ENCODE measurements at regions not wholly inside any gene's neighbourhood (a gene's known extent, or its start where the extent isn't known, plus 50 kb on each side); places are given as distances from the start of the nearest gene placed in this dataset.

DNA sequence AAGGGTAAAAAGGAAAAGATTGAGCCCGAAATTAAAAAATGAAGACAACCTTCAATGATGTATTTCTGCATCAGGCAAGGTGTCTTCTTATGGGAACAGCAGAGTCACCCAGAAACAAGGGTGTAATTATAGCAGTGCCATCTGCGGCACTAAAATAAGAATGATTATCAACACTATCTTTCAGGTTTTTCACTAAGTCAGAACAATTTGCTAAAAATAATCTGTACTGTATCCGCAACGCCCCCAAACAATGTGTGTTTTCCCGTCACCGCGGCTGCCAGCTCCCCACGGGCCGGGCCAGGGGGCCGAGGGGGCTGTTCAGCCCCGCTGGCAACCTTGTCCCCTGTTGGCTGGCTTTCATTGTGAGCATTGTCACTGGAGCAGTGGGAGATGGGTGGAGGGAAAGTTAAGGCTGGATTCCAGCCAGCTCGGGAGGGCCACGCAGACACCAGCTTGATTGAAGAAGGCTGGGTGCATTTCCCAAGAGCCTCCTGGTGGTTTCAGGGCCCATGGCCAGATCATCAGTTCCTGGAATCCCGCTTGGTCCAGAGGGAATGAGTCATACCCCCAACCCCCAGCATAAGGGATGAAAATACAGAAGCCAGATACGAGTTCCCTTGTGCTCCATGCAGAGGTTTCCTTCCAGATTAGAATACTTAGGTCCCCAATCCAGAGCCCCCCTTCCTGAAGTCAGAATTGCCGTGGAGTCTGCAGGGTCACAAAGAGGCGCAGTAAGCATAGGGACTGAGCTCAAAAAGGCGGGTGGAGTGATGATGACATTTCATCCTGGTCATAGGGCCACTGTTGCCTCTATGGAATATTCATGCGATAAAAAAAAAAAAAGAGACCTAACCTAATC, 90.2 kb upstream of the KLF13 start:
- peak overlapping the region; percentile 71 for H3K9ac ChIP-seq (ENCODE audit: low read length)
- no peaks in the 10 kb centered on the region for H3K79me2 ChIP-seq (ENCODE audit: low read length)
- H3K4me2 ChIP-seq (ENCODE audit: low read depth, low read length, poor library complexity, severe bottlenecking), result peak overlapping the region; percentile 70
- H4K20me1 ChIP-seq (ENCODE audit: insufficient read depth, low read depth, low read length), result no peaks in the 10 kb centered on the region
- H3K9me3 ChIP-seq (ENCODE audit: low read length), result no peaks in the 10 kb centered on the region
- peaks cover 71% of the 10 kb centered on the region for H3K4me1 ChIP-seq (ENCODE audit: low read length)
- no peaks in the 10 kb centered on the region; the same call in 1 of the 2 replicates for H3K27me3 ChIP-seq (ENCODE audit: low read length)
- H2AFZ ChIP-seq (ENCODE audit: low read length), result 0 out of 2 replicates have a peak overlapping the region, but pooled peaks have one; percentile 14
- peak; percentile 92 for DNase-seq
- peak overlapping the region; percentile 99 for H3K27ac ChIP-seq (ENCODE audit: low read length)
- peak overlapping the region; percentile 36 for H3K4me3 ChIP-seq (ENCODE audit: low read length)
- no peaks in the 10 kb centered on the region for H3K9me2 ChIP-seq (replicated peaks; ENCODE audit: insufficient read depth, low read length)
- H3K36me3 ChIP-seq (ENCODE audit: insufficient read depth, low read length), result no peaks in the 10 kb centered on the region

DNA sequence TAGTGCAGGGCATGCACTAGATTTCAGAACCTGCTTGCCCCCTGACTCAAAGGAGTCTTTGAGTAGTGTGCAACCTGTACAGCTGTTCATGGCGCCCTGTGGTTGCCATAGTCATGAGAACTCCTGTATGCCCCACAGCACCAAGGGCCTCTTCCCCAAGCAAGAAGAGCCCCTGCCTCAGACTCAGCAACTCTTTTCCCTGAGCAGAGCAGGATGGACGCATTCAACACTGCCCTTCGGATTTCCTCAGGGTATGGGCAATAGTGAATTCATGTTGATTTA, 89.7 kb upstream of the KLF13 start:
- Histone ChIP-seq H3K9me3 (ENCODE audit: low read length) (no peaks in the 10 kb centered on the region), H3K4me3 (ENCODE audit: low read length) (peak overlapping the region; percentile 36; the same call in 1 of the 2 replicates), H3K4me1 (ENCODE audit: low read length) (peaks cover 66% of the 10 kb centered on the region), H3K79me2 (ENCODE audit: low read length) (no peaks in the 10 kb centered on the region), H4K20me1 (ENCODE audit: insufficient read depth, low read depth, low read length) (no peaks in the 10 kb centered on the region), H3K9me2 (replicated peaks; ENCODE audit: insufficient read depth, low read length) (no peaks in the 10 kb centered on the region), H3K9ac (ENCODE audit: low read length) (peak overlapping the region; percentile 71; the same call in 1 of the 2 replicates), H3K27me3 (ENCODE audit: low read length) (no peaks in the 10 kb centered on the region), H3K4me2 (ENCODE audit: low read depth, low read length, poor library complexity, severe bottlenecking) (peak overlapping the region; percentile 70), H3K36me3 (ENCODE audit: insufficient read depth, low read length) (no peaks in the 10 kb centered on the region), H2AFZ (ENCODE audit: low read length) (no peak overlapping the region), H3K27ac (ENCODE audit: low read length) (peak overlapping the region; percentile 99)
- DNase-seq, result no peak

DNA sequence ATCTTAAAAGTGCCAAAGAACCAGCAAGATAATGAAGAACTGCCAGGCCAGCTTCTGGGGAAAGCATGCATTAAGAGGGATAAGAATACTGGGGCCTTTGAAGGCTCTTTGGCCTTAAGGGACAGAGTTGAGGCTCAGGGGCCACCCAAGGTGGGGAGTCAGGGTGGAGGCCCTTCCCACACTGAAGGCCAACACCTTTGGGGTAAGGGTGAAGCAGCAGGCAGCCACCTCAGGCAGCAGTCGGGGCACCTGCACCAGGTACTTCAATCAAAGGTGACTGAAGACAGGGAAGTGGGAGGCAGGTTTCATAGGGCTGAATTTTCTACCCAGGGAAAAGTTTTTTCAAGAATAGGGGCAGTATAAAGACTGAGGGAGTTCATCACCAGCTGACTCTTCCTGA, 87.7 kb upstream of the KLF13 start:
- Histone ChIP-seq H3K79me2 (ENCODE audit: low read length) (no peaks in the 10 kb centered on the region), H3K4me2 (ENCODE audit: low read depth, low read length, poor library complexity, severe bottlenecking) (no peak overlapping the region), H2AFZ (ENCODE audit: low read length) (no peak overlapping the region), H3K9ac (ENCODE audit: low read length) (no peak overlapping the region), H3K9me3 (ENCODE audit: low read length) (no peaks in the 10 kb centered on the region), H3K4me3 (ENCODE audit: low read length) (no peak overlapping the region), H3K9me2 (replicated peaks; ENCODE audit: insufficient read depth, low read length) (no peaks in the 10 kb centered on the region), H3K27ac (ENCODE audit: low read length) (no peak overlapping the region; the same call in 1 of the 2 replicates), H3K27me3 (ENCODE audit: low read length) (no peaks in the 10 kb centered on the region), H3K4me1 (ENCODE audit: low read length) (peaks cover 48% of the 10 kb centered on the region), H3K36me3 (ENCODE audit: insufficient read depth, low read length) (no peaks in the 10 kb centered on the region), H4K20me1 (ENCODE audit: insufficient read depth, low read depth, low read length) (no peaks in the 10 kb centered on the region)
- no peak for DNase-seq

DNA sequence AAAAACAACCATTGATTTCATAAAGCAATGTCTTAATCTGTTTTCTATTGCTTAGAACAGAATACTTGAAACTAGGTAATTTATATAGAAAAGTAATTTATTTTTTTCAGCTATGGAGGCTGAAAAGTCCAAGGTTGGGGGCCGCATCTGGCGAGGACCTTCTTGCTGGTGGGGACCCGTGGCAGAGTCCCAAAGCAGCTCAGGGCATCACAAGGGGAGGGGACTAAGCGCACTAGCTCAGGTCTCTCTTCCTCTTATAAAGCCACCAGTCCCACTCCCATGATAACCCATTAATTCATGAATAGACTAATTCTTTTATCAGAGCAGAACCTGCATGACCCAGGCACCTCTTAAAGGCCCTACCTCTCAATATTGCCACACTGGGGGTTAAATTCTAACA, 87.2 kb upstream of the KLF13 start:
- Histone ChIP-seq H3K4me3 (ENCODE audit: low read length) (no peak overlapping the region), H3K9me2 (replicated peaks; ENCODE audit: insufficient read depth, low read length) (no peaks in the 10 kb centered on the region), H3K27me3 (ENCODE audit: low read length) (no peaks in the 10 kb centered on the region), H3K4me1 (ENCODE audit: low read length) (peaks cover 44% of the 10 kb centered on the region), H3K9me3 (ENCODE audit: low read length) (no peaks in the 10 kb centered on the region), H3K27ac (ENCODE audit: low read length) (no peak overlapping the region; the same call in 1 of the 2 replicates), H4K20me1 (ENCODE audit: insufficient read depth, low read depth, low read length) (no peaks in the 10 kb centered on the region), H3K36me3 (ENCODE audit: insufficient read depth, low read length) (no peaks in the 10 kb centered on the region), H2AFZ (ENCODE audit: low read length) (no peak overlapping the region), H3K79me2 (ENCODE audit: low read length) (no peaks in the 10 kb centered on the region), H3K4me2 (ENCODE audit: low read depth, low read length, poor library complexity, severe bottlenecking) (no peak overlapping the region), H3K9ac (ENCODE audit: low read length) (no peak overlapping the region)
- DNase-seq, result no peak

DNA sequence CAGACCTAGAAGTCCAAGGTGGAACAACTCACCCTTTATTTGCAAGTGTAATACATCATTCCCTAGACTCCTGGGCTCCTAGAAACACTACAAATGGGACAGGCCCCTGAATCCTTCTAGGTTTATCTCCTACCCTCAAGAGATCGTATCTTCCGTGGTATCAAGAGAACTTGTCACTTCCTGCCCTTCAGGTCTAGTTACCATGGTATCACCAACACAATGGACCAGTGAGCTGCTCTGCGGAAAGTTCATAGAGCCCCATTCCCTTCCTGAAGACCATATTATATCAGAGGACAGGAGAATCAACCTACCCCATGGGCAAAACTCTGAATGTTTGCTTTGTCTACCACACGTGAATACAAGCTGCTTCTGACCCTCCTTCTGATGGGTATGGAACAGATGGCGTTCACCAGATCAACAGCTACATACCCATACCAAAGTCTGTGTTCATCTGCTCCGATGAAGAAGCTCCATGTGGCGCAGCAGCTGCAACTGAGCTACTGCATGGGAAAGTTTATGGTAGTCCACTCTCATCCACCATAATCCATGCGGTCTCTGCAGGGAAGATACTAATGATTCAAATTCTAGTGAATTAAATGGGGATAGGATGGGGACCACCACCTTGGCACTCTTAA, 84.6 kb upstream of the KLF13 start:
- Histone ChIP-seq H3K36me3 (ENCODE audit: insufficient read depth, low read length) (no peaks in the 10 kb centered on the region; the same call in 1 of the 2 replicates), H3K4me1 (ENCODE audit: low read length) (peaks cover 35% of the 10 kb centered on the region), H3K9me3 (ENCODE audit: low read length) (no peaks in the 10 kb centered on the region), H3K9ac (ENCODE audit: low read length) (no peak overlapping the region), H3K9me2 (replicated peaks; ENCODE audit: insufficient read depth, low read length) (no peaks in the 10 kb centered on the region), H4K20me1 (ENCODE audit: insufficient read depth, low read depth, low read length) (no peaks in the 10 kb centered on the region), H3K4me2 (ENCODE audit: low read depth, low read length, poor library complexity, severe bottlenecking) (no peak overlapping the region), H2AFZ (ENCODE audit: low read length) (no peak overlapping the region), H3K4me3 (ENCODE audit: low read length) (no peak overlapping the region), H3K27ac (ENCODE audit: low read length) (no peak overlapping the region), H3K79me2 (ENCODE audit: low read length) (no peaks in the 10 kb centered on the region), H3K27me3 (ENCODE audit: low read length) (no peaks in the 10 kb centered on the region; the same call in 1 of the 2 replicates)
- no peak for DNase-seq

DNA sequence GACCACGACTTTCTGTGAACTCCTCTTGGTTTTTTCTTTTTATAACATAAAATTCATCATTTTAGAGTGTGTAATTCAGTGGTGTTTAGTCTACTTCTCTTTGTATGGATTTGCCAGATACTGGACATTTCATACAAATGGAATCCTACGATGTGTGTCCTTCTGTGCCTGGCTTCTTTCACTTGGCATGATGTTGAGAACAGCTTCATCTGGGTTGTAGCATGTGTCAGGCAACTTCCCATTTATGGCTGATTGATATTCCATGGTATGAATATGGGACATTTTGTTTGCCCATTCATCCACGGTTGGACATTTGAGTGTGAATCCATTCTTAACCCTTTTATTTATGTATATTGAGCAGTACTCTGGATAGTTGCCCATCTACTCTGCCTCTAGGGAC, 82.7 kb upstream of the KLF13 start:
- Histone ChIP-seq H3K27me3 (ENCODE audit: low read length) (no peaks in the 10 kb centered on the region; the same call in 1 of the 2 replicates), H3K4me3 (ENCODE audit: low read length) (no peak overlapping the region), H3K4me2 (ENCODE audit: low read depth, low read length, poor library complexity, severe bottlenecking) (no peak overlapping the region), H3K9ac (ENCODE audit: low read length) (no peak overlapping the region), H2AFZ (ENCODE audit: low read length) (no peak overlapping the region), H4K20me1 (ENCODE audit: insufficient read depth, low read depth, low read length) (no peaks in the 10 kb centered on the region), H3K9me3 (ENCODE audit: low read length) (no peaks in the 10 kb centered on the region), H3K27ac (ENCODE audit: low read length) (no peak overlapping the region), H3K79me2 (ENCODE audit: low read length) (no peaks in the 10 kb centered on the region), H3K4me1 (ENCODE audit: low read length) (peaks cover 26% of the 10 kb centered on the region), H3K36me3 (ENCODE audit: insufficient read depth, low read length) (no peaks in the 10 kb centered on the region; the same call in 1 of the 2 replicates), H3K9me2 (replicated peaks; ENCODE audit: insufficient read depth, low read length) (no peaks in the 10 kb centered on the region)
- DNase-seq, result no peak

DNA sequence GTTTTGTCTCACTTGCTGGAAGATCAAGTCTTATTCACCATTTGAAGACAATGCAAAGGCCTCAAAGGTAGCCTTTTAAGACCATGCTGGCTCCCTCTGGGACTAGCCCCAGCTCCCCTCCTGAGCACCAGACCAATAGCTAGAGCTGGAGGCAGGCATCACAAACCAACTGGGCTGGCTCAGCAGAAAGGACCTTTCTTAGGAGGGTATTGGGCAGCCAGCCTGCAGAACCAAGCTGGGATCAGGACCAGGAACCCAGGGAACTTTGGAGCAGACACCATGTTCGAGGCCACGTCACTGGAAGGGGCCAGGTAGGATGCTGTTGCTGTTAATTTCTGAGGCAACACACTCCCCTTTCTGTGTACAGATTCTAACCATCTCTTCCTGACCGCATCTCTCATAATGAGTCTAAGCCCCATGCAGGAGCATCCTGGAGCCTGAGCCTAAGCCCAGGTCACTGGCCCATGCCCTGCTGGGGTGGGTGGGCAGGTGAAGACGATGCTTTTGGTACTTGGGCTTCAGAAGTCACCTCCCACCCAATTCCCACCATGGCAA, 81.4 kb upstream of the KLF13 start:
- no peaks in the 10 kb centered on the region; the same call in 1 of the 2 replicates for H3K27me3 ChIP-seq (ENCODE audit: low read length)
- H3K9me2 ChIP-seq (replicated peaks; ENCODE audit: insufficient read depth, low read length), result no peaks in the 10 kb centered on the region
- no peak overlapping the region for H3K4me3 ChIP-seq (ENCODE audit: low read length)
- no peaks in the 10 kb centered on the region for H4K20me1 ChIP-seq (ENCODE audit: insufficient read depth, low read depth, low read length)
- H3K9ac ChIP-seq (ENCODE audit: low read length), result 0 out of 2 replicates have a peak overlapping the region, but pooled peaks have one; percentile 11
- no peak overlapping the region for H3K27ac ChIP-seq (ENCODE audit: low read length)
- DNase-seq, result no peak
- H2AFZ ChIP-seq (ENCODE audit: low read length), result no peak overlapping the region
- H3K79me2 ChIP-seq (ENCODE audit: low read length), result no peaks in the 10 kb centered on the region
- H3K4me1 ChIP-seq (ENCODE audit: low read length), result peaks cover 18% of the 10 kb centered on the region
- H3K4me2 ChIP-seq (ENCODE audit: low read depth, low read length, poor library complexity, severe bottlenecking), result peak overlapping the region; percentile 14
- H3K9me3 ChIP-seq (ENCODE audit: low read length), result no peaks in the 10 kb centered on the region
- no peaks in the 10 kb centered on the region; the same call in 1 of the 2 replicates for H3K36me3 ChIP-seq (ENCODE audit: insufficient read depth, low read length)

DNA sequence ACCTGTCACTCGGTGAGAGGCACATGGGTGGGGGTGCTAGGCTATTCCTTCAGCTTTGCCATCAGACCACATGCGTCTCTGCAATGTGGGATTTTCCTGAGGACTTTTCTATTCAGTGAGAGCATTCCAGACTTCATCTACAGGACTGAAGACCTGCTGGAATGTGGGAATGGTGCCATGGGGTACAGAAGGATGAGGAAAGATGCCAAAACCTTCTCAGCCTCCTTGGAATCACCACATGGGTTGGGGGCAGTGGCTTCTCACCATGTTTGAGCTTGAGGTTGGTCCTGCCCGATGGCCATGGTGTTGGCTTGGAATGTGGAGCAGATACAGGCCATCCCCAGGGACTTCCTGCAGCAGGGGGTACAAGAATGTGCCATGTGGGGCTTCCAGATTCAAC, 80.9 kb upstream of the KLF13 start:
- H3K27me3 ChIP-seq (ENCODE audit: low read length), result no peaks in the 10 kb centered on the region; the same call in 1 of the 2 replicates
- DNase-seq, result no peak
- no peak overlapping the region for H3K27ac ChIP-seq (ENCODE audit: low read length)
- no peaks in the 10 kb centered on the region for H3K9me2 ChIP-seq (replicated peaks; ENCODE audit: insufficient read depth, low read length)
- no peaks in the 10 kb centered on the region for H4K20me1 ChIP-seq (ENCODE audit: insufficient read depth, low read depth, low read length)
- H3K4me3 ChIP-seq (ENCODE audit: low read length), result no peak overlapping the region
- no peak overlapping the region for H2AFZ ChIP-seq (ENCODE audit: low read length)
- no peak overlapping the region for H3K9ac ChIP-seq (ENCODE audit: low read length)
- H3K4me2 ChIP-seq (ENCODE audit: low read depth, low read length, poor library complexity, severe bottlenecking), result peak overlapping the region; percentile 14
- no peaks in the 10 kb centered on the region; the same call in 1 of the 2 replicates for H3K36me3 ChIP-seq (ENCODE audit: insufficient read depth, low read length)
- no peaks in the 10 kb centered on the region for H3K79me2 ChIP-seq (ENCODE audit: low read length)
- no peaks in the 10 kb centered on the region for H3K9me3 ChIP-seq (ENCODE audit: low read length)
- peaks cover 19% of the 10 kb centered on the region for H3K4me1 ChIP-seq (ENCODE audit: low read length)
